H9 (cell line): ENCODE measurements at regions not wholly inside any gene's neighbourhood (a gene's known extent, or its start where the extent isn't known, plus 50 kb on each side); places are given as distances from the start of the nearest gene placed in this dataset.

ENCODE experiments used
- DNase-seq: peaks from one replicate; pipeline ENCODE4 v3.0.0-alpha.2; 2017
- H2AFZ ChIP-seq: one replicate; pipeline ENCODE4 v1.6.1; 2013; ENCODE audit warnings: mild to moderate bottlenecking, low read length, control low read depth, moderate library complexity
- H2AK5ac ChIP-seq: 2 replicates; pipeline ENCODE4 v1.6.1; 2013; ENCODE audit warnings: low read length, control low read depth, mixed read lengths; ENCODE audit not compliant: insufficient read length
- H2BK120ac ChIP-seq: one replicate; pipeline ENCODE4 v1.6.1; 2013; ENCODE audit warnings: low read depth, mild to moderate bottlenecking, low read length, control low read depth, inconsistent platforms; ENCODE audit not compliant: poor library complexity, severe bottlenecking
- H2BK12ac ChIP-seq: 2 replicates; pipeline ENCODE4 v1.6.1; 2013; ENCODE audit warnings: low read length, control low read depth, mixed read lengths, low read depth; ENCODE audit not compliant: insufficient read length
- H2BK15ac ChIP-seq: 2 replicates; pipeline ENCODE4 v1.6.1; 2013; ENCODE audit warnings: low read depth, low read length, control low read depth
- H2BK20ac ChIP-seq: one replicate; pipeline ENCODE4 v1.6.1; 2013; ENCODE audit warnings: low read depth, mild to moderate bottlenecking, low read length, control low read depth, inconsistent platforms; ENCODE audit not compliant: poor library complexity, severe bottlenecking
- H2BK5ac ChIP-seq: 2 replicates; pipeline ENCODE4 v1.6.1; 2013; ENCODE audit warnings: low read length, control low read depth, mixed read lengths; ENCODE audit not compliant: insufficient read length
- H3K14ac ChIP-seq: 2 replicates; pipeline ENCODE4 v1.6.1; 2013; ENCODE audit warnings: low read length, control low read depth; ENCODE audit not compliant: insufficient read depth
- H3K18ac ChIP-seq: 2 replicates; pipeline ENCODE4 v1.6.1; 2013; ENCODE audit warnings: low read depth, mild to moderate bottlenecking, mixed read lengths, low read length, control low read depth; ENCODE audit not compliant: insufficient read length
- H3K23ac ChIP-seq: 2 replicates; pipeline ENCODE4 v1.6.1; 2013; ENCODE audit warnings: low read length, control low read depth, mixed read lengths, low read depth; ENCODE audit not compliant: insufficient read length
- H3K23me2 ChIP-seq: 2 replicates; pipeline ENCODE4 v1.6.1; 2013; ENCODE audit warnings: low read depth, mild to moderate bottlenecking, mixed read lengths, low read length, control low read depth; ENCODE audit not compliant: insufficient read length, poor library complexity, severe bottlenecking
- H3K27ac ChIP-seq: 2 replicates; pipeline ENCODE4 v1.5.1; 2013; ENCODE audit warnings: low read length, control low read depth, mixed read lengths, low read depth; ENCODE audit not compliant: insufficient read length
- H3K27me3 ChIP-seq: 2 replicates; pipeline ENCODE4 v1.6.1; 2013; ENCODE audit warnings: low read length, control low read depth, inconsistent platforms; ENCODE audit not compliant: insufficient read depth
- H3K4ac ChIP-seq: 2 replicates; pipeline ENCODE4 v1.6.1; 2013; ENCODE audit warnings: low read depth, mild to moderate bottlenecking, control low read depth, inconsistent platforms, low read length, moderate library complexity
- H3K4me1 ChIP-seq: 2 replicates; pipeline ENCODE4 v1.6.1; 2013; ENCODE audit warnings: low read length, control low read depth, inconsistent platforms; ENCODE audit not compliant: insufficient read depth
- H3K4me2 ChIP-seq: 2 replicates; pipeline ENCODE4 v1.6.1; 2013; ENCODE audit warnings: low read length, control low read depth, mixed read lengths; ENCODE audit not compliant: insufficient read length, insufficient read depth
- H3K56ac ChIP-seq: 2 replicates; pipeline ENCODE4 v1.6.1; 2013; ENCODE audit warnings: low read depth, mild to moderate bottlenecking, mixed read lengths, low read length, control low read depth; ENCODE audit not compliant: insufficient read length
- H3K79me1 ChIP-seq: 2 replicates; pipeline ENCODE4 v1.6.1; 2013; ENCODE audit warnings: low read depth, mild to moderate bottlenecking, moderate library complexity, low read length, control low read depth, inconsistent platforms; ENCODE audit not compliant: insufficient read depth, poor library complexity, severe bottlenecking
- H3K79me2 ChIP-seq: 2 replicates; pipeline ENCODE4 v1.6.1; 2013; ENCODE audit warnings: low read length, control low read depth, inconsistent platforms; ENCODE audit not compliant: insufficient read depth
- H3K9ac ChIP-seq: 2 replicates; pipeline ENCODE4 v1.6.1; 2013; ENCODE audit warnings: low read length, control low read depth, mixed read lengths; ENCODE audit not compliant: insufficient read length; ENCODE audit errors: extremely low read depth
- H3K9me3 ChIP-seq: one replicate; pipeline ENCODE4 v1.6.1; 2013; ENCODE audit warnings: low read depth, low read length, inconsistent platforms; ENCODE audit not compliant: control insufficient read depth
- H3T11ph ChIP-seq: one replicate; pipeline ENCODE4 v1.6.1; 2013; ENCODE audit warnings: mild to moderate bottlenecking, low read length, control low read depth, inconsistent platforms
- H4K20me1 ChIP-seq: one replicate; pipeline ENCODE4 v1.6.1; 2013; ENCODE audit not compliant: control insufficient read depth, insufficient read length, insufficient read depth
- H4K5ac ChIP-seq: 2 replicates; pipeline ENCODE4 v1.6.1; 2013; ENCODE audit warnings: low read depth, mild to moderate bottlenecking, mixed read lengths, low read length, control low read depth; ENCODE audit not compliant: insufficient read length
- H4K8ac ChIP-seq: replicated peaks from 2 replicates; pipeline ENCODE4 v1.6.1; 2013; ENCODE audit warnings: low read length, control low read depth, mixed read lengths, low read depth; ENCODE audit not compliant: insufficient read length
- H4K91ac ChIP-seq: 2 replicates; pipeline ENCODE4 v1.6.1; 2013; ENCODE audit warnings: low read depth, mild to moderate bottlenecking, moderate library complexity, mixed read lengths, low read length, control low read depth; ENCODE audit not compliant: insufficient read length
- H3K27ac Mint-ChIP-seq, 3 experiments: 2 replicates in 2 of 3; 3 replicates in 1 of 3; pipeline ENCODE4 v1.8.0; 2020 to 2021; ENCODE audit warnings: mixed read lengths in 3 of 3, mild to moderate bottlenecking in 1 of 3, moderate library complexity in 1 of 3
- H3K27me3 Mint-ChIP-seq: 2 replicates; pipeline ENCODE4 v1.8.0; 2021; ENCODE audit warnings: low read depth, mild to moderate bottlenecking, moderate library complexity, mixed read lengths
- H3K36me3 Mint-ChIP-seq, 3 experiments: 2 replicates in 2 of 3; 3 replicates in 1 of 3; pipeline ENCODE4 v1.8.0; 2020 to 2021; ENCODE audit warnings: low read depth in 3 of 3, mixed read lengths in 3 of 3; ENCODE audit not compliant: insufficient read depth in 1 of 3
- H3K4me1 Mint-ChIP-seq, 2 experiments: 2 replicates each; pipeline ENCODE4 v1.8.0; 2020; ENCODE audit warnings: mixed read lengths in 2 of 2
- H3K4me3 Mint-ChIP-seq, 2 experiments: 2 replicates in 1 of 2; 3 replicates in 1 of 2; pipeline ENCODE4 v1.8.0; 2020 to 2021; ENCODE audit warnings: mild to moderate bottlenecking in 2 of 2, mixed read lengths in 2 of 2, moderate library complexity in 1 of 2
- H3K9me3 Mint-ChIP-seq, 2 experiments: 2 replicates in 1 of 2; 3 replicates in 1 of 2; pipeline ENCODE4 v1.8.0; 2020; ENCODE audit warnings: mild to moderate bottlenecking in 2 of 2, mixed read lengths in 2 of 2, moderate library complexity in 1 of 2
- WGBS: extraction: QIAGEN DNeasy Blood & Tissue Kit; methylation state at CpG from one replicate; pipeline ENCODE4 v1.1.7; 2013; ENCODE audit warnings: missing lambda C conversion rate, low lambda C conversion rate, mixed read lengths; ENCODE audit not compliant: insufficient read length; ENCODE audit errors: extremely low coverage; 5-methylcytosine and 5-hydroxymethylcytosine counted together
- TF ChIP-seq, protein P1 (sequence below): fragments of 200-600 bp; sonication (generic); conservative IDR thresholded peaks from 3 replicates; pipeline ENCODE4 v1.8.0; 2021; ENCODE audit warnings: antibody characterized with exemption, mild to moderate bottlenecking

DNA sequence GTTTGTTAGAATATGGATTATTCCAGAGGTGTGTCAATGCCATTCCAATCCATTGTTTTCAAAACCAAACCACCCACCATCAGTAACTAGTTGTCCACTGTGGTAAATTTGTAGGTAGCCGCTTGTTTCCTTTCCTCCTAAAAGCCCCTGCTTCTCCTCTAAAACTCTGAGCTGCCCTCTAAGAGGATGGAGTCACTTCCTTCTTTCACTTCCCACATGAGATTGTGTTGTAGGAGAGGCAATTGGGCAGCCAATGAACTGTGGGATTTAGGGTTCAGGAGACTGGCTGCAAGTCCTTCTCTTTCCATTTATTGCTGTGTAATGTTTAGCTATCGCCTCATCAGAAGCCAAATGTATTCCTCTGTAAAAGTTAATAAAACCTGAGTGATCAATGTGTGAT, 49.9 kb upstream of the RFXAP start:
- Histone ChIP-seq H3K4me2 (no peak overlapping the region), H2BK120ac (no peak overlapping the region)

More for the DNA sequence above, 49.9 kb upstream of the RFXAP start:
- no peak overlapping the region for H4K8ac ChIP-seq
- TF ChIP-seq, protein P1, sequence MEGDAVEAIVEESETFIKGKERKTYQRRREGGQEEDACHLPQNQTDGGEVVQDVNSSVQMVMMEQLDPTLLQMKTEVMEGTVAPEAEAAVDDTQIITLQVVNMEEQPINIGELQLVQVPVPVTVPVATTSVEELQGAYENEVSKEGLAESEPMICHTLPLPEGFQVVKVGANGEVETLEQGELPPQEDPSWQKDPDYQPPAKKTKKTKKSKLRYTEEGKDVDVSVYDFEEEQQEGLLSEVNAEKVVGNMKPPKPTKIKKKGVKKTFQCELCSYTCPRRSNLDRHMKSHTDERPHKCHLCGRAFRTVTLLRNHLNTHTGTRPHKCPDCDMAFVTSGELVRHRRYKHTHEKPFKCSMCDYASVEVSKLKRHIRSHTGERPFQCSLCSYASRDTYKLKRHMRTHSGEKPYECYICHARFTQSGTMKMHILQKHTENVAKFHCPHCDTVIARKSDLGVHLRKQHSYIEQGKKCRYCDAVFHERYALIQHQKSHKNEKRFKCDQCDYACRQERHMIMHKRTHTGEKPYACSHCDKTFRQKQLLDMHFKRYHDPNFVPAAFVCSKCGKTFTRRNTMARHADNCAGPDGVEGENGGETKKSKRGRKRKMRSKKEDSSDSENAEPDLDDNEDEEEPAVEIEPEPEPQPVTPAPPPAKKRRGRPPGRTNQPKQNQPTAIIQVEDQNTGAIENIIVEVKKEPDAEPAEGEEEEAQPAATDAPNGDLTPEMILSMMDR: no peak
- Mint-ChIP-seq H3K36me3 (peaks cover 0 to 18% (median 3%) of the 10 kb centered on the region in 3 experiments; a peak in 4 of 7 replicates), H3K4me1 (peaks cover 7 to 11% of the 10 kb centered on the region in 2 experiments), H3K27ac (no peak overlapping the region), H3K9me3 (peaks cover 13 to 16% of the 10 kb centered on the region in 2 experiments), H3K4me3 (no peak overlapping the region), H3K27me3 (no peaks in the 10 kb centered on the region)
- no peak overlapping the region for H3T11ph ChIP-seq
- H3K23me2 ChIP-seq: no peaks in the 10 kb centered on the region
- H3K79me1 ChIP-seq: no peaks in the 10 kb centered on the region
- no peak for DNase-seq
- no peak overlapping the region for H2BK15ac ChIP-seq
- no CpG with 5 or more reads among the region's 2 CpGs for WGBS
- no peak overlapping the region for H3K56ac ChIP-seq
- no peak overlapping the region for H2AK5ac ChIP-seq
- H4K91ac ChIP-seq: no peak overlapping the region
- no peak overlapping the region for H3K27ac ChIP-seq
- no peaks in the 10 kb centered on the region for H3K9me3 ChIP-seq
- H3K27me3 ChIP-seq: no peaks in the 10 kb centered on the region
- H3K4me1 ChIP-seq: no peaks in the 10 kb centered on the region
- H2AFZ ChIP-seq: no peak overlapping the region
- no peak overlapping the region for H3K4ac ChIP-seq
- no peak overlapping the region for H2BK12ac ChIP-seq
- H3K23ac ChIP-seq: no peak overlapping the region
- no peak overlapping the region for H3K18ac ChIP-seq
- no peak overlapping the region for H3K9ac ChIP-seq
- H2BK20ac ChIP-seq: no peak overlapping the region
- H2BK5ac ChIP-seq: no peak overlapping the region
- H4K5ac ChIP-seq: no peak overlapping the region
- H3K14ac ChIP-seq: no peak overlapping the region
- H4K20me1 ChIP-seq: no peaks in the 10 kb centered on the region
- no peaks in the 10 kb centered on the region for H3K79me2 ChIP-seq
